ENCODE measurements at regions not wholly inside any gene's neighbourhood (a gene's known extent, or its start where the extent isn't known, plus 50 kb on each side); places are given as distances from the start of the nearest gene placed in this dataset.

- Mint-ChIP-seq H3K27ac (no peak overlapping the region), H3K4me3 (no peak overlapping the region), H3K9me3 (no peaks in the 10 kb centered on the region), H3K27me3 (ENCODE audit: low read depth) (peaks cover 3% of the 10 kb centered on the region), H3K36me3 (ENCODE audit: low read depth) (no peaks in the 10 kb centered on the region), H3K4me1 (peaks cover 6% of the 10 kb centered on the region)
- no peak for TF ChIP-seq CTCF (IDR thresholded peaks at IDR 0.05; ENCODE audit: unreplicated experiment in 3 of 3)
Measured at GRCh38 chr4:17275836-17276235, 236.1 kb downstream of the QDPR start.

- Mint-ChIP-seq H3K27ac (no peak overlapping the region), H3K4me1 (peaks cover 6% of the 10 kb centered on the region), H3K27me3 (ENCODE audit: low read depth) (peaks cover 4% of the 10 kb centered on the region), H3K9me3 (no peaks in the 10 kb centered on the region), H3K36me3 (ENCODE audit: low read depth) (no peaks in the 10 kb centered on the region), H3K4me3 (no peak overlapping the region)
- TF ChIP-seq CTCF (IDR thresholded peaks at IDR 0.05; ENCODE audit: unreplicated experiment in 3 of 3), result no peak
Measured at GRCh38 chr4:17273047-17273446, 238.8 kb downstream of the QDPR start.

GRCh38 chr4:17272154-17272553, 239.7 kb downstream of the QDPR start:
- Mint-ChIP-seq H3K4me1 (peaks cover 4% of the 10 kb centered on the region), H3K4me3 (no peak overlapping the region), H3K36me3 (ENCODE audit: low read depth) (no peaks in the 10 kb centered on the region), H3K27ac (no peak overlapping the region), H3K27me3 (ENCODE audit: low read depth) (peaks cover 7% of the 10 kb centered on the region), H3K9me3 (no peaks in the 10 kb centered on the region)
- TF ChIP-seq CTCF (IDR thresholded peaks at IDR 0.05; ENCODE audit: unreplicated experiment in 3 of 3), result no peak

GRCh38 chr4:17265653-17266052, 246.2 kb downstream of the QDPR start:
- Mint-ChIP-seq H3K36me3 (ENCODE audit: low read depth) (no peaks in the 10 kb centered on the region), H3K4me1 (peaks cover under 1% of the 10 kb centered on the region), H3K4me3 (no peak overlapping the region), H3K9me3 (no peaks in the 10 kb centered on the region), H3K27me3 (ENCODE audit: low read depth) (peaks cover 4% of the 10 kb centered on the region), H3K27ac (no peak overlapping the region)
- no peak for TF ChIP-seq CTCF (IDR thresholded peaks at IDR 0.05; ENCODE audit: unreplicated experiment in 3 of 3)

GRCh38 chr4:17265139-17265538, 246.8 kb downstream of the QDPR start:
- Mint-ChIP-seq H3K36me3 (ENCODE audit: low read depth) (no peaks in the 10 kb centered on the region), H3K4me3 (no peak overlapping the region), H3K27ac (no peak overlapping the region), H3K4me1 (peaks cover 5% of the 10 kb centered on the region), H3K9me3 (no peaks in the 10 kb centered on the region), H3K27me3 (ENCODE audit: low read depth) (peaks cover 4% of the 10 kb centered on the region)
- TF ChIP-seq CTCF (IDR thresholded peaks at IDR 0.05; ENCODE audit: unreplicated experiment in 3 of 3), result no peak

GRCh38 chr4:17260166-17260907, 251.6 kb downstream of the QDPR start:
- no peak overlapping the region for H3K4me3 Mint-ChIP-seq
- peaks cover 20% of the 10 kb centered on the region for H3K4me1 Mint-ChIP-seq
- peak overlapping the region in 2 of 3 experiments; percentile 7 to 41 for H3K27ac Mint-ChIP-seq
- H3K9me3 Mint-ChIP-seq, result no peaks in the 10 kb centered on the region
- H3K27me3 Mint-ChIP-seq (ENCODE audit: low read depth), result peaks cover 3% of the 10 kb centered on the region
- no peaks in the 10 kb centered on the region for H3K36me3 Mint-ChIP-seq (ENCODE audit: low read depth)
- no peak for TF ChIP-seq CTCF (IDR thresholded peaks at IDR 0.05; ENCODE audit: unreplicated experiment in 3 of 3)

All from nephron (organoid).